GM12878 (cell line): ENCODE measurements at regions not wholly inside any gene's neighbourhood (a gene's known extent, or its start where the extent isn't known, plus 50 kb on each side); places are given as distances from the start of the nearest gene placed in this dataset.
"Not testable (repeated sequence)": the region's sequence is repeated elsewhere in the genome, so short reads cannot be mapped to it uniquely, and the experiment has no call there.

ENCODE experiments used
- ATAC-seq: fragments of 200-7000 bp; cut with Tn5 transposase; 3 replicates; pipeline ENCODE4 v1.9.1; 2020; ENCODE audit warnings: mild to moderate bottlenecking, moderate library complexity
- BruUV-seq: library from RNA; stranded (reverse); fragments of 400-500 nt; replicated peaks from 2 replicates; lab custom pipeline; 2021; lab: Mats Ljungman, UMichigan
- CTCF ChIA-PET: fragments of 300-600 bp; sonication (Branson Sonifier 250); formaldehyde crosslinking; extraction: SDS; loops from one replicate; lab custom pipeline; 2021; ENCODE audit warnings: inconsistent platforms; lab: Yijun Ruan, JAX
- POLR2A ChIA-PET: fragments of 350-600 bp; formaldehyde crosslinking; extraction: SDS; loops from one replicate; lab custom pipeline; 2021; ENCODE audit warnings: inconsistent platforms; lab: Charles Lee
- RAD21 ChIA-PET: fragments of 300-600 bp; sonication (Branson Sonifier 250); formaldehyde crosslinking; loops from one replicate; lab custom pipeline; 2023; ENCODE audit warnings: antibody characterized with exemption; ENCODE audit not compliant: unreplicated experiment; lab: Charles Lee
- SMC1A ChIA-PET: fragments of 300-600 bp; sonication (Branson Sonifier 250); formaldehyde crosslinking; loops from one replicate; lab custom pipeline; 2023; ENCODE audit not compliant: unreplicated experiment, uncharacterized antibody; lab: Charles Lee
- DNase-seq: peaks from one replicate; pipeline ENCODE4 v3.0.0-alpha.2; 2011; ENCODE audit warnings: low read depth, low spot score
- FAIRE-seq: peaks from 3 replicates; lab custom pipeline; 2011; peaks lifted over from hg19 to GRCh38; lab: Jason Lieb, UNC
- H2AFZ ChIP-seq: 2 replicates; pipeline ENCODE4 v1.6.0; 2011; ENCODE audit warnings: low read depth, low read length, control low read depth; ENCODE audit not compliant: control insufficient read depth
- H3K27ac ChIP-seq: 2 replicates; pipeline ENCODE4 v1.5.1; 2011; ENCODE audit warnings: control low read depth; ENCODE audit not compliant: control insufficient read depth, insufficient read depth
- H3K27me3 ChIP-seq, 2 experiments: replicated peaks in 1 of 2; 2 replicates each; pipeline versions ENCODE4 v1.6.0 to v1.6.1; 2011; ENCODE audit warnings: low read length in 1 of 2; ENCODE audit not compliant: control insufficient read depth in 2 of 2, insufficient read depth in 2 of 2
- H3K36me3 ChIP-seq, 2 experiments: 2 replicates each; pipeline ENCODE4 v1.5.1; 2011; ENCODE audit warnings: low read length in 1 of 2; ENCODE audit not compliant: control insufficient read depth in 2 of 2, insufficient read depth in 2 of 2
- H3K4me1 ChIP-seq: 2 replicates; pipeline ENCODE4 v1.6.1; 2011; ENCODE audit warnings: mild to moderate bottlenecking, low read length, moderate library complexity, mixed read lengths; ENCODE audit not compliant: control insufficient read depth, insufficient read depth
- H3K4me2 ChIP-seq: 2 replicates; pipeline ENCODE4 v1.6.0; 2011; ENCODE audit warnings: control low read depth; ENCODE audit not compliant: control insufficient read depth, insufficient read depth
- H3K4me3 ChIP-seq: fragments of 200-600 bp; sonication (generic); 2 replicates; pipeline ENCODE4 v1.5.1; 2016
- H3K79me2 ChIP-seq: 2 replicates; pipeline ENCODE4 v1.6.0; 2011; ENCODE audit warnings: low read length; ENCODE audit not compliant: control insufficient read depth, insufficient read depth
- H3K9ac ChIP-seq: 2 replicates; pipeline ENCODE4 v1.8.0; 2011; ENCODE audit warnings: low read length, control low read depth, mixed read lengths; ENCODE audit not compliant: control insufficient read depth, insufficient read depth
- H3K9me3 ChIP-seq: replicated peaks from 3 replicates; pipeline ENCODE4 v1.5.1; 2011; ENCODE audit warnings: mild to moderate bottlenecking, low read length; ENCODE audit not compliant: control insufficient read depth, insufficient read depth
- H4K20me1 ChIP-seq: 2 replicates; pipeline ENCODE4 v1.6.0; 2011; ENCODE audit not compliant: control insufficient read depth, insufficient read depth
- CHD1 ChIP-seq: IDR thresholded peaks from 2 replicates; pipeline ENCODE4 v1.6.1; 2012; ENCODE audit warnings: low read depth, low read length, improper control_type of control experiment
- IKZF2 ChIP-seq, 2 experiments: fragments of 450-650 bp; IDR thresholded peaks; 2 replicates each; pipeline ENCODE4 v1.6.1; 2017; ENCODE audit warnings: mild to moderate bottlenecking in 2 of 2, moderate library complexity in 2 of 2
- MAX ChIP-seq: IDR thresholded peaks from 2 replicates; pipeline ENCODE4 v1.6.1; 2012; ENCODE audit warnings: low read depth, low read length, improper control_type of control experiment
- MXI1 ChIP-seq: fragments of 150-350 bp; IDR thresholded peaks from 2 replicates; pipeline ENCODE4 v1.6.1; 2011; ENCODE audit warnings: low read depth, mild to moderate bottlenecking, inconsistent platforms, low read length, improper control_type of control experiment
- PBX3 ChIP-seq: IDR thresholded peaks from 2 replicates; pipeline ENCODE4 v1.6.1; 2011; ENCODE audit warnings: mild to moderate bottlenecking, low read depth, low read length, moderate library complexity; ENCODE audit not compliant: insufficient replicate concordance
- RAD21 ChIP-seq: IDR thresholded peaks from 2 replicates; pipeline ENCODE4 v1.6.1; 2011; ENCODE audit warnings: mild to moderate bottlenecking, low read depth, low read length, moderate library complexity; ENCODE audit not compliant: insufficient read depth
- STAT1 ChIP-seq: fragments of 450-650 bp; conservative IDR thresholded peaks from 2 replicates; pipeline ENCODE4 v1.6.1; 2014; ENCODE audit warnings: antibody characterized with exemption, mild to moderate bottlenecking
- TCF3 ChIP-seq: IDR thresholded peaks from 2 replicates; pipeline ENCODE4 v1.6.1; 2012; ENCODE audit warnings: low read depth, mild to moderate bottlenecking, low read length, borderline replicate concordance; ENCODE audit not compliant: insufficient read depth
- ZBTB4 ChIP-seq: fragments of 450-650 bp; formaldehyde crosslinking; IDR thresholded peaks from 2 replicates; pipeline ENCODE4 v1.4.0; 2022; ENCODE audit warnings: mild to moderate bottlenecking, moderate library complexity
- WGBS: methylation state at CpG from one replicate; pipeline ENCODE4 v1.1.6; 2016; ENCODE audit warnings: low lambda C conversion rate; ENCODE audit not compliant: insufficient replicate concordance, insufficient coverage; ENCODE audit errors: missing lambda C conversion rate; 5-methylcytosine and 5-hydroxymethylcytosine counted together
- in situ Hi-C: fragments of 300-500 bp; cut with MboI; formaldehyde crosslinking; loops from 9 replicates; pipeline ENCODE4 v1.14.3; 2018; ENCODE audit warnings: mixed read lengths
- intact Hi-C: fragments of 100-400 bp; cut with micrococcal nuclease; formaldehyde crosslinking; loops from one replicate; pipeline ENCODE4 v1.14.2; 2022; ENCODE audit not compliant: unreplicated experiment

- DNase-seq (no peak), ATAC-seq (no peak), FAIRE-seq (no peak)
- no peaks in the 10 kb centered on the region for H4K20me1 ChIP-seq
- H2AFZ ChIP-seq = no peak overlapping the region
- intact Hi-C loops = no loop called here
- CTCF ChIA-PET = no interaction called here
- H3K36me3 ChIP-seq = no peaks in the 10 kb centered on the region
- POLR2A ChIA-PET = interaction anchor here (0.6 kb wide), 1 partner anchor 44 kb away, joined by 3 read pairs; no protein-coding TSS in a partner anchor
- no peaks in the 10 kb centered on the region for H3K79me2 ChIP-seq
- SMC1A ChIA-PET = interaction anchor here (0.6 to 1.5 kb wide), 4 partner anchors 9 to 41 kb away, joined by 3 read pairs; no protein-coding TSS in a partner anchor
- H3K4me2 ChIP-seq = no peak overlapping the region
- WGBS = 74% methylated on average over 1 of the region's 1 CpG
- H3K9me3 ChIP-seq = no peaks in the 10 kb centered on the region
- H3K4me1 ChIP-seq = no peaks in the 10 kb centered on the region
- H3K4me3 ChIP-seq = no peak overlapping the region
- RAD21 ChIA-PET = interaction anchor here (0.6 to 0.9 kb wide), 2 partner anchors 25 to 496 kb away, joined by 3 to 4 read pairs; no protein-coding TSS in a partner anchor
- in situ Hi-C loops = no loop called here
- no TSS peak for BruUV-seq
- TF ChIP-seq MAX (no peak), CHD1 (no peak), TCF3 (no peak), IKZF2 (IDR thresholded peaks at IDR 0.05) (no peak), PBX3 (no peak), ZBTB4 (CRISPR knock-in tag) (no peak), RAD21 (no peak), MXI1 (no peak), STAT1 (no peak)
- no peak overlapping the region for H3K9ac ChIP-seq
- no peak overlapping the region for H3K27ac ChIP-seq
- H3K27me3 ChIP-seq = no peaks in the 10 kb centered on the region
These were observed 67.6 kb upstream of the LHFPL2 start for GRCh38 chr5:78716206-78716605.

GRCh38 chr5:78715351-78715750 is 66.8 kb upstream of the LHFPL2 start:
- H3K4me2 ChIP-seq, H3K9ac ChIP-seq, intact Hi-C loops, H3K4me1 ChIP-seq, H2AFZ ChIP-seq, H3K4me3 ChIP-seq, BruUV-seq, FAIRE-seq, in situ Hi-C loops, H3K9me3 ChIP-seq, DNase-seq, ATAC-seq, H3K27me3 ChIP-seq, H4K20me1 ChIP-seq, H3K27ac ChIP-seq, H3K36me3 ChIP-seq, H3K79me2 ChIP-seq, CTCF ChIA-PET: not testable (repeated sequence)
- ChIA-PET SMC1A (interaction anchor here (1.1 to 1.5 kb wide), 3 partner anchors 10 to 41 kb away, joined by 3 read pairs; no protein-coding TSS in a partner anchor), POLR2A (interaction anchor here (0.6 kb wide), 1 partner anchor 236 kb away, joined by 3 read pairs; no protein-coding TSS in a partner anchor), RAD21 (interaction anchor here (0.6 to 0.9 kb wide), 2 partner anchors 24 to 495 kb away, joined by 3 to 4 read pairs; no protein-coding TSS in a partner anchor)
- WGBS = 100% methylated on average over 2 of the region's 3 CpGs
